ENCODE measurements at regions not wholly inside any gene's neighbourhood (a gene's known extent, or its start where the extent isn't known, plus 50 kb on each side); places are given as distances from the start of the nearest gene placed in this dataset.

DNA sequence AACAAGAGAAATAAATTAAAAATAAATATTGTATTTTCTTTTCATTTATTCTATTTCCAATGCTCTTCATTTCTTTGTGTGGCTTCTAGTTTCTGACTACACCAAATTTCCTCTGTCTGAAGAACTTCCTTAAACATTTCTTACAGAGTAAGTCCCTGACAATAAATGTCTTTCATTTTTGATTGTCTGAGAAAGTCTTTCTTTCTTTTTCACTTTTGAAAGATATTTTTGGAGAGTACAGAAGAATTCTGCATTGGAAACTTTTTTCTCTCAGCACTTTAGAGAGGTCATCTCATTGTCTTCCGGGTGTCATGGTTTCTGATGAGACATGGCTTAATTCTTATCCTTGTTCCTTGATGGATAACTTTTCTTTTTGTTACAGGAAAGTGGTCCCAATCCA is 119.6 kb downstream of the MOBP start:
- no peak overlapping the region for H3K4me3 ChIP-seq (ENCODE audit: low read depth, low read length)
- TF ChIP-seq, protein P1, sequence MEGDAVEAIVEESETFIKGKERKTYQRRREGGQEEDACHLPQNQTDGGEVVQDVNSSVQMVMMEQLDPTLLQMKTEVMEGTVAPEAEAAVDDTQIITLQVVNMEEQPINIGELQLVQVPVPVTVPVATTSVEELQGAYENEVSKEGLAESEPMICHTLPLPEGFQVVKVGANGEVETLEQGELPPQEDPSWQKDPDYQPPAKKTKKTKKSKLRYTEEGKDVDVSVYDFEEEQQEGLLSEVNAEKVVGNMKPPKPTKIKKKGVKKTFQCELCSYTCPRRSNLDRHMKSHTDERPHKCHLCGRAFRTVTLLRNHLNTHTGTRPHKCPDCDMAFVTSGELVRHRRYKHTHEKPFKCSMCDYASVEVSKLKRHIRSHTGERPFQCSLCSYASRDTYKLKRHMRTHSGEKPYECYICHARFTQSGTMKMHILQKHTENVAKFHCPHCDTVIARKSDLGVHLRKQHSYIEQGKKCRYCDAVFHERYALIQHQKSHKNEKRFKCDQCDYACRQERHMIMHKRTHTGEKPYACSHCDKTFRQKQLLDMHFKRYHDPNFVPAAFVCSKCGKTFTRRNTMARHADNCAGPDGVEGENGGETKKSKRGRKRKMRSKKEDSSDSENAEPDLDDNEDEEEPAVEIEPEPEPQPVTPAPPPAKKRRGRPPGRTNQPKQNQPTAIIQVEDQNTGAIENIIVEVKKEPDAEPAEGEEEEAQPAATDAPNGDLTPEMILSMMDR (IDR thresholded peaks at IDR 0.05; ENCODE audit: insufficient read depth, low read depth, low read length): no peak
- no peak for DNase-seq (ENCODE audit: low read depth)

DNA sequence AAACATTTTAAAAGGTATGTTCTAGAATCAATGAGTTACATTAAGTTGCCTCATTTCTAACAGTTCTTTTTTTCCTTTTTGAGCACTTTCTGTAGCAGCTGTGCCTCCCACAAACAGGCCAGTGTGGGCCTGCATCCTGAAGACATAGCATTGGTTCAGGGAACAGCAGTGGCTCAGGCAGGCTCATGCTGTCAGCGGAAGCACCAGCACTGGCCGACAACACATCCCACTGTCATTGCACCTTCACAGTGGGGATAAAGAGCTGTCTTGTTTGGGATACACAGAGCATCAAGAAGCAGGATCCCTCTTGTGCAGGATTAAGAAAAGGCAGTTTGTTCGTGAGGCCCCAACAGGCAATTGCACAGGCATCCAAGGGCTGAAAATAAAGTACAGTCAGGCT is 123.3 kb downstream of the MOBP start:
- no peak overlapping the region for H3K4me3 ChIP-seq (ENCODE audit: low read depth, low read length)
- DNase-seq (ENCODE audit: low read depth): no peak
- TF ChIP-seq, protein P1 (IDR thresholded peaks at IDR 0.05; ENCODE audit: insufficient read depth, low read depth, low read length): no peak

- DNase-seq (ENCODE audit: low read depth): no peak
- H3K4me3 ChIP-seq (ENCODE audit: low read depth, low read length): no peak overlapping the region
- TF ChIP-seq, protein P1 (IDR thresholded peaks at IDR 0.05; ENCODE audit: insufficient read depth, low read depth, low read length): no peak
Measured at GRCh38 chr3:39592311-39593050, 125.0 kb downstream of the MOBP start.

DNA sequence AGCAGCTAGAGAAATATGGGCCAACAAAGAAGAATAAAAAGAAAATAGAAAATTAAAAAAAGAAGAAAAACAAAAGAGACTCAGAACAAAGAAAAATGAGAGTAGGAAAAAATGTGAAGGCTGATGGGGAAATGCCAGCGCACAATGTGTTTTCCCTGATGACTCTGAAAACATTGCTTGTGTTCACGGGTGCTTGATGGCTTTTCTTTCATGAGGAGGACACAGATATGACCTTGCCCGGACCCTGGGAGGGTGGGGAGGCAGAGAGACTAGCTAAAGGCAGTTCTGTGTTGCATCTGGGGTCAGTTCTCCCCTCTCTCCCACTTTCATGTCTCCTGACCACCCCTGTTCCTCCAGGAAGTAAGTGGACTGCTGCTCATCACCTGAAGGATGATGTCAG is 125.9 kb downstream of the MOBP start:
- H3K4me3 ChIP-seq (ENCODE audit: low read depth, low read length): no peak overlapping the region
- TF ChIP-seq, protein P1 (IDR thresholded peaks at IDR 0.05; ENCODE audit: insufficient read depth, low read depth, low read length): no peak
- DNase-seq (ENCODE audit: low read depth): no peak

GRCh38 chr3:39601241-39601640 is 133.8 kb downstream of the MOBP start:
- TF ChIP-seq, protein P1 (IDR thresholded peaks at IDR 0.05; ENCODE audit: insufficient read depth, low read depth, low read length): no peak
- H3K4me3 ChIP-seq (ENCODE audit: low read depth, low read length): no peak overlapping the region
- DNase-seq (ENCODE audit: low read depth): no peak

DNA sequence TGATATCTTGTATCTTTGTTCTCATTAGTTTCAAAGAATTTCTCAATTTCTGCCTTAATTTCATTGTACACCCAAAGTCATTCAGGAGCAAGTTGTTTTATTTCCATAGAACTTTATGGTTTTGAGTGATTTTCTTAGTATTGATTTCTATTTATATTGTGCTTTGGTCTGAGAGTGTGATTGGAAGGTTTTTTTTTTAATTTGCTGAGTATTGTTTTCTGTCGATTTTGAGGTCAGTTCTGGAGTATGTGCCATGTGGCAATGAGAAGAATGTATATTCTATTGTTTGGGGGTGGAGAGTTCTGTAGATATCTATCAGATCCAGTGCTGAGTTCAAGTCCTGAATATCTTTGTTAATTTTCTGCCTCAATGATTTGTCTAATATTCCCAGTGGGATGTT is 138.4 kb downstream of the MOBP start:
- TF ChIP-seq, protein P1 (IDR thresholded peaks at IDR 0.05; ENCODE audit: insufficient read depth, low read depth, low read length): no peak
- H3K4me3 ChIP-seq (ENCODE audit: low read depth, low read length): no peak overlapping the region
- no peak for DNase-seq (ENCODE audit: low read depth)

DNA sequence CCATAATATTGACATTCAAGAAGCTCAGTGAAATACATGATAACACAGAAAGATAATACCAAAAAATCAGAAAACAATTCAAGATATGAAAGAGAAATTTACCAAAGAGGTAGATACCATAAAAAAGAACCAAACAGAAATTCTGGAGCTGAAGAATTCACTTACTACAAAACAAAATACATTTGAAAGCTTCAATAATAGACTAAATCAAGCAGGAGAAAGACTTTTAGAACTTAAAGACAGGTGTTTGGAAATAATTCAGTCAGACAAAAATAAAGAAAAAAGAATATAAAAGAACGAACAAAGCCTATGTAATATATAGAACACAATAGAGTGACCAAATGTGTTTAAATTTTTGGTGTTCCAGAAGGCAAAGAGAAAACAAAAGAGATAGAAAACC is 158.7 kb downstream of the MOBP start:
- TF ChIP-seq, protein P1 (IDR thresholded peaks at IDR 0.05; ENCODE audit: insufficient read depth, low read depth, low read length): no peak
- no peak for DNase-seq (ENCODE audit: low read depth)

More for the DNA sequence above, 158.7 kb downstream of the MOBP start:
- H3K4me3 ChIP-seq (ENCODE audit: low read depth, low read length): no peak overlapping the region

Measured in fibroblast of villous mesenchyme (primary cell).